H4 (cell line): ENCODE measurements at regions not wholly inside any gene's neighbourhood (a gene's known extent, or its start where the extent isn't known, plus 50 kb on each side); places are given as distances from the start of the nearest gene placed in this dataset.

Source experiments
- DNase-seq: peaks from one replicate; pipeline ENCODE4 v3.0.0-alpha.2; 2015; ENCODE audit warnings: low spot score

DNA sequence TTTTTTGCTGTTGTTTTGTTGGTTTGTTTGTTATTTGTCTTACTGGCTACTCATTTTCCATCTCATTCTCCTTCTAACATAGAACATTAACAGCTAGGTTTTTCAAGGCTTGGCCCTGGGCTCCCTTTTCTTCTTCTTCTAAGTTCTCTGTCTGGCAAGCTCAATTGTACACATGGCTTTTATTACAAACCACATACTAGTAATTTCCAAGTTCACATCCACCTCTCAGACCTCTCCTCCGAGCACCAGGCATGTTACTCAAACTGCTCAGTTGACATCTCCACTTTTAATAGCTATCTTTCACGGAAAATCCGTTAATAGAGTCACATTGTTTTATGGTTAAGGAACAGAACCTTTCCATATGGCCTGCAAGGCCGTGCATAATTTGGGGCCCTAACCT is 736.9 kb upstream of the ADAMTS5 start:
- no peak for DNase-seq

DNA sequence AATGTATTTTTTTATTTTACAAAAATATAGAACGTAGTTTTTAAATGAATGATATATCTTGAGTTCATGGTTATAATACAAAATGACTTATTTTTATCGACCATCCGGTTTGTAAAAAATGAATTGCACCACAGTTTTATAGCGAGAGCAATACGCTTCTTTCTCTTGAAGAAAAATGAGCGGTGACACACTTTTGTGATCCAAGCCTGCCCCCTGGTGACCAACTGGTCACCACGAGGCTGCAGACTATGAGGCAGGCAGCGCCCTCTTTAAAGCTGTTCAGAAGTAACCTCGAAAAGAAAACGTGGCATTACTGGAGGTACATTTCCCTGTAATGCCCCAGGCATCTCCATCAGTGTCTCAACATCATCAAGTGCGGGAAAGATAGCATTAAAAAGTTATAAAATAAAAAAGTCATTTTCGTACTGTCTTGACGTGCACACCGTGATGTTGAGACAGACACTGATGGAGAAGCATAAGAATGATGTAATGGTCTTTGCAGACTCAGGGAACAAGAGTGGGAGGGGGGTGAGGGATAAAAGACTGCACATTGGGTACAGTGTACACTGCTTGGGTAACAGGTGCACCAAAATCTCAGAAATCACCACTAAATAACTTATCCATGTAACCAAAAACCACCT is 734.2 kb upstream of the ADAMTS5 start:
- DNase-seq: peak; percentile 85

DNA sequence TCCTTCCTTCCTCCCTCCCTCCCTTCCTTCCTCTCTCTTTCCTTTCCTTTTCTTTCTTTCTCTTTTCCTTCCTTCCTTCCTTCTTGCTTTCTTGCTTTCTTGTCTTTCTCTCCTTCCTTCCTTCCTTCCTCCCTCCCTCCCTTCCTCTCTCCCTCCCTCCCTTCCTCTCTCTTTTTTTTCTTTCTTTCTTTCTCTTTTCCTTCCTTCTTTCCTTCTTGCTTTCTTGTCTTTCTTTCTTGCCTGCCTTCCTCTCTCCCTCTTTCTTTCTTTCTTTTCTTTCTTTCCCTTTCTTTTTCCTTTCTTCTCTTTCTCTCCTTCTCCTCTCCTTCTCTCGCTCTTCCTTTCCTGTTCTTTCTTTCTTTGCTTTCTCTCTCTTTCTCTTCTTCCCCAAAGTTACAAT is 728.4 kb upstream of the ADAMTS5 start:
- DNase-seq: no peak

DNA sequence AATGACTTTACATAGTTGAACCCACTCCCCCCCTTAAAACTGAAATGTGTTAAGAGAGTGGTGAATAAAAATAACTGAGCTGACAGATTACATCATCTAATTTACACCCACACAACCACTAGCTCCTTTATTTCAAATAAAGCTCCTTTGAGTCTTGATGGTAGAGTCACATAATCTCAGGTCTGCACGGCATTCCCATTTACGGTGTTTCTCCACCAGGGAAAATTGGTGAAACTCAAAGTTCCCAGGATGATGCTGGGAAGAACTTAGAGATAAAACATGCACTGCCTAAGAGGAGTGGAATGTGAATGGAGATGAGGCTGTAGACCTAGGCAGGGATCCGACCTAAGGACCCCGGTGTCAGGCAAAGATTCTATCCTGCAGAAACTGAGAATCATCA is 727.8 kb upstream of the ADAMTS5 start:
- no peak for DNase-seq

DNA sequence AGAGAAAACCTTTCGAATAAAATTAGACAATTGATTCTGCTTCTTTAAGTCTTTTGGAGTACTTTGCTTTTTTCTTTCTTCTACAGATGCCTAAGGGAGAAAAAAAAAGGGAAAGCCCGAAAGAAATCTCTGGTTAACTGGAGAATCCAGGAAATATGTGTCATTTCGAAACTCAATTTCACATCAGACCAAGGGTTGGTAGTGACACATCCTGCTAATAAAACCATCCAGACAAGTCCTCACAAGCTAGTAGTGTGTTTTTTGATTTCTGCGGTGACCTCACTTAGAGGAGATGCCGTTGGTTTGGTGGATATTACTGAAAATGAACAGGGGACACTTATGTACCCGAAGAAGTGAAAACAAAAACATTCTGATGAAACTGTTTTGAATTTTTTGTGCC is 726.5 kb upstream of the ADAMTS5 start:
- peak; percentile 32 for DNase-seq

DNA sequence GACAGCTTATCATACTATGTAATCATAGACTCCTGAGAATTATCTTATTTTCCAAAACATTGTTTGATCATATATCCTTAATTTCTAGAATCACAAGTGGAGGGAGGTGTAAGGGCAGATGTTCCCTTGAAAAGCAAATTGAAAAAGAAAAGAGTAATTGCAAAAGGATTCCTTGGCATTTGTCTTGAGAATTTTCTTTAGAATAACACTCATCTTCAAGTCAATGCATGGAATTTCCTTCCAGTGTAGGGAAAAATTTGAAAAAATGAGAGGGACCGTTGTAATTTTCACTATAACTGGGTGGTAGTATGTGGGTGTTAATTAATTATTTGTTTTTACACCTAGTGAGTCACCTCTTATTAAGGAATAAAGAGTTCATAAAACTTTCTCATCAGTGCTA is 724.6 kb upstream of the ADAMTS5 start:
- no peak for DNase-seq

DNA sequence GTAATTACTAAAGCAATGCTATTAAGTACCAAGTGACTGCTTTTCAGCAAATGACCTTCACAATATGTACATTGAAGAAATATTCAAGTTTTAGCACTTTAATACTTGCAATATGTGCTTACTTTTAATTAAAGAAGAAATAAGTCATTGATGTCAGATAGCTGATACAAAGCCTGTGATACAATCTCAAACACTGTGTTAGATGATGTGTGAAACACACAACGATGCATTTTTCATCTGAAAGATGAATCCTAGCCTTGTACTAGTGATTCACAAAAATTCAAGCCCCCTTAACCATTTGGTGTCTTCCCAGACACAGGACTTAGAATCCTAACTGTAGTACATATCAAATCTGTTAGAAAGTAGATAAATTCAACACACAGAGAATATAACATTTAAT is 724.1 kb upstream of the ADAMTS5 start:
- DNase-seq: no peak

DNA sequence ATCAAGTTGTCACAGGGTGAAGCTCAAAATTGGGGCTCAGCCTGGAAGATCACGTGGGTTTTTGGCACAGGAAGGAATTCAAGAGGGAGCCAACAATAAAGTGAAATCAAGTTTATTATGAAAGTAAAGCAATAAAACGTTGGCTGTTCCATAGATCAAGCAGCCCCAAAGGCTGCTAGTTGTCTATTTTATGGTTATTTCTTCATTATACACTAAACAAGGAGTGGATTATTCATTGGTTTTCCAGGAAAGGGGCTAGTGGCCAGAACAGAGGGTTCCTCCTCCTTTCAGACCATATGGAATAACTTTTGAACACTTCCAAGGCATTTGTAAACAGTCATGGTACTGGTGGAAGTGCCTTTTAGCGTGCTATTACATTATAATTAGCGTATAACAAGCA is 723.5 kb upstream of the ADAMTS5 start:
- no peak for DNase-seq

DNA sequence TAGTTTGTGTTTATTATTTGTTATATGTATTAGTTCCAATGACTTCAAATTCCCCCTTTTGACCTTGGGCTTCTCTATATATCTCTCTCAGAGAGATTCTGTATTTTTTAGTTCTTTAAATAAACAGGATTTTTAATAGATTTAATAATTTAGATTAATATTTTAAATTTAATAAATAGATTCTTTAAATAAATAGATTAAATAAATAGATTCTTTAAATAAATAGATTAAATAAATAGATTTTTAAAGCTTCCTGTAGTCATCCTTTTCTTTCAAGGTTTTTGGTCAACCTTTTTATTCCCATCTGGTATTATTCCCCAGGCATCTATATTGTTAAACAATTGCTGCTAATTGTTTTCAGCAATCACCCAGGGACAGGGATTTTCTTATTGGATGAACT is 721.9 kb upstream of the ADAMTS5 start:
- no peak for DNase-seq

DNA sequence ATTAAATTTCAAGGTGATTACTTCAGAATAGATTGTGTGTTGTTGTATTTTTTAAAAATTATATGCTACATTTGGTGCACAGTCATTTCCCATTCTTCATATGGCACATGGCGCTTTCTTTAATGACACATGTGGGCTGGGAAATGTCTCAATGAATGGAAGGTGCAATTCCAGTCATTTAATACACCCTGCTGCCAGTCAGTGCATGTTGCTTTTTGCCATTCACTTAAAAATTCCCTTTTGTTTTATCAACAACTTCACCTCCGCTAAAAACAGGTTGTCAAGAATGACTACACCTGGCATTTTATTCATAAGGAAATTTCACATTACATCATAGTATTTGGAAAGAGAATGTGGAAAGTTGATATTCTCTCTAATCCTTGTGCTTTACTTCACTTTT is 716.4 kb upstream of the ADAMTS5 start:
- DNase-seq: no peak

DNA sequence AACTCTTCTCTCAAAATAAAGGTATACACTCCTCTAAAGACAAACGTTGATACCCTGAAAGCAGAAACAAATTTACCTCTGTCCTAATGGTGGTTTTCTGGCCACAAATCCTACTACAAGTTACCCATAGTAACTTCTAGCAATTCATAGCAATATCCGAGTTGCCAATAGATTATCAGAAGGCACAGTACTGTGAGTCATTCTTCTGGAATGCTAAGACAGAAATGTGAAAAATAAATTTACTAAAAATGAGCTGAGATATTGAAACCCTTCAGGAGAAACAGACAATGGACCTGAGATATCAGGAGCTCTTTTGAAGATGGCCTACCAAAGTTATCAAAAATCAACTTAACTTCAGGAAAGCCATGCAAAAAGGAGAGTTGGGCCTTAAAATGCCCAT is 715.0 kb upstream of the ADAMTS5 start:
- no peak for DNase-seq

DNA sequence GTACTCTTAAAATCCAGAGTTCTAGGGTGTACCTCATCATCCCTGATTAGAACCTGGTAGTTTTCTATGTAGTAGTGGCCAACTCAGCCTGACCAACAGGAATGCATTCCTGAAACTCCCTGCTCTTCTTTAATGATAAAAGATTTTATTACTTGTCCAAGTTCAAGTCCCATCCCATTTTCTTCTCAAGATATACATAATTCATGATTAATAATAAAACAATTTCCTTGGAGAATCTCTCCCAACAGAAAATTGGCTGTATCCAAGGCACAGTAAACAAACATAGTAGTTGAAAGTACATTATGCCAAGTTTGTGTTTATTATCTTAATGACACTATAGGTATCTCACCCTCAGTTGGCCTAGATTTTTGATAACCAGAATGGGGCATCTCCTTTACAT is 714.1 kb upstream of the ADAMTS5 start:
- no peak for DNase-seq

DNA sequence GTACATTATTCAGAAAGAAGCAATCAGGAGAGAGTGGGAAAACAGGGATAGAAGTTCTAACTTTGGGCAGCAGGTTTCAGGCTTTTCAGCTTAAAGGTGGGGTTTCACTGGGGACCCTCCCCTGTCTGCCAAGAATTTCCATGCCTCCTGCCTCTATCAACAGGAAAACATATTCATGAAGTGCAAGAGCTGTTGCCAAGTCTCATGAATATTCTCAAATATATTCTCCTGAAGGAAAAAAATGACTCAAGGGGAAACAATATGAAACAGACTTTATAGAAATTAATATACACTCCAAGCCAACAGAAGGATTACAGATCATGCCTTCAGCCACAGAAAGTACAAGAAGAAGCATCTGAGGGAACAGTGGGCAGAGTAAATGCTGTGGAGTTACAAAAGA is 713.3 kb upstream of the ADAMTS5 start:
- DNase-seq: no peak

DNA sequence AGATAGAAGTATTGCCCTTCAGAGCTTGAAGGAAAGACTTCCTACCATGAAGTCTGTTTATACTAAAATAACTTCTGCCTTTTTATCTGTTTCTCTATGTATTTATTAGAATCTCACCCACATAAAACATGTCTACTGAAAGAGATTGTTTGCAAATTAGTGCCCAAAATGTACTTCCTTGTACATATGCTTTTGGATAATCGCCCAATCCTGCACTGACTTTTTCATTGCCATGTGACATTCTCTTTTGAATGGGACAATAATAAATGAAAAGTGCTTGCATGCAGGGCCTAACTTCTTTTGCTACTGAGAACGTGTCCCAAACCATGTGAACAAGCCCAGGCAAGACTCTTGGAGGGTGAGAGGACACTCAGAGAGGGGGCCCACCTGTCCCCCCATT is 711.6 kb upstream of the ADAMTS5 start:
- no peak for DNase-seq

DNA sequence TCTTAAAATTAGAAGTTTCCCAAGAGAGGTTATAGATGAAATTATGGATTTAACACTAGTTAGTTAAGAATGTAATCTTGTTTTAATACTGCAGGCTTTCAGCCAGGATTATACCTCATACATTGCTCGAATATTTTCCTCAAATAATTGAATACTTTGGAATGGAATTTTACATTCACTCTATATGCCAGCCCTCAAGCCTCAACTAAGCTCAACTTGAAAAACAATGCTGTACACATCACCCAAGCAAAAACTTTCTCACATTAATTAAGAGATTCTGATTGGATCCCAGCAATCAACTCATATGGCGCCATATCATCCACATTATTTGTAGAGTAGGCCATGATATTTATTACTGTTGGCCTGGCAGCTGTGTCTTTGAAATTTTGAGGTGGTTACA is 710.7 kb upstream of the ADAMTS5 start:
- DNase-seq: no peak

DNA sequence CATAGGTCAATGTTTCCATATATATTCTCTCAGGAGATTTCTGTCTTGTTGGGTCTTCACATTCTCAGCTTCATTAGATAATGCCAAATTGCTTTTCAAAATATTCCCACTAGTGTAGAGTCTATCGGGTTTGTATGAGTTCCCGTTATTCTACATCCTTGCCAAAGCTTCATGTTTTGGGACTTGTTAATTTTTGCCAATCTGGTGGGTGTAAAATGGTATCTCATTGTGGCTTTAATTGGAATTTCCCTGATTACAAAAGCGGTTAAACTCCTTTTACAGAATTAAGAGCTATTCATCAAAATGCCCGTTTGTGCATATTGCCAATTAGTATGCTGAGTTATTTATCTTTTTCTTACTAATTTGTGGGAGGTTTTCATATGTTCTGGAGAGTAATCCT is 708.4 kb upstream of the ADAMTS5 start:
- no peak for DNase-seq

DNA sequence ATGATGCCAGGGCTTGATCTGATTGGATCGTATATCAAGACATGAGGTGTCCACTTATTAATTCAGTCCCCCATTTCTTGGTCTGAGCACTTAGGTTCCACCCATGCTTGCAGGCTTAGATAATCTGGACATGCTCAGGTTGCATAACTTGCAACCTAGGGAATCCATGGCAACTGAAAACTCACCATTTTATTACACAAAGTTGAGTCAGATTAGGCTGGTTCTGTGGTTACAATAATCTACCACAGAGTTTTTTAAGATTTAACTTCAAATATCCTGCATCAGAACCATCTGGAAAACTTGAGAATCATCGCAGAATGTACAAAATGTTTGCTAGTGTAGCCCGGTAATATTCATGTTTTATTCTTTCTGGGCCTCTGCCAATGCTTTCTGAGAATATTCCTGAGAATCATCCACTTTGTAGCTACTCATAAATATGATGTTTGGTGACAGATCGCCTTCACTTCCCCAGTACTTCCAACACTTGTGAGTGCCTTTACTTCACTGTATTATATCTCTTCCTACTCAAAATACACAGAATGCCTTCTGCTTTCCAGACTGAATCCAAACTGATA is 707.2 kb upstream of the ADAMTS5 start:
- peak; percentile 31 for DNase-seq

DNA sequence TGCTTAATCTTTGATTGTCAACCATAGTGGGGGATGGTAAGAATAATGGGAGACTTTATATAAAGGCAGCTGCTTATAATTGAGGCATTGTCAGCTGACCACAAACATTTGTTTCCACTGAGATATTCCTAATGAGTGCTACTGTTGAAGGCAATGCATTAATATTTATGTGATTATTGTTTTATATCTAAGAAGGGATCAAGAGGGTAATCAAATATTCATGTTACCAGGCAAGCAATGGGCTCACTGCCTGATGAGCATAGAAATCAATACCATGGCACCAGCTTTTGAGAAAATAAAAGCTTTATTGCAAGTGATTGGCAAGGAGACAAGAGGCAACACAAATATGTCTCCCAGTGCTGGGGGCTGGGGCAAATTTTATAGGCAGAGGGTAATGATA is 706.7 kb upstream of the ADAMTS5 start:
- no peak for DNase-seq

DNA sequence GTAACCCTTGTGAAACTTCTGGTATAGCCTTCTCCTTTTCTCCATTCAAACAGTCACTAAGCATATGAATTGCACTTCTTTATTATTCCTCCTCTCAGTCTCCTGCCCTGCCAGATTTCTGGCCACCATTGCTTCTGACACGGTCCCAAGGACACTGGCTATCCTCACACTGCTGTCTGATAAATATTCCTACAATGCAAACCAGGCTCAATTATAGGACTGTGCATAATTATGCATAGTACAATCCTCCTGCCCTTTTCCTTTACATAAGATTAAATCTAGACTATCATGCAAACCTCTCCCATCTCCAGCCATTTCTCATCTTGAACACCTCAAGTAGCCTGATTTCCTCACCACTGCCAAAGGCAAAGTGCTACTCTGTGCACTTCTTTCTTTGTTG is 704.3 kb upstream of the ADAMTS5 start:
- DNase-seq: no peak

DNA sequence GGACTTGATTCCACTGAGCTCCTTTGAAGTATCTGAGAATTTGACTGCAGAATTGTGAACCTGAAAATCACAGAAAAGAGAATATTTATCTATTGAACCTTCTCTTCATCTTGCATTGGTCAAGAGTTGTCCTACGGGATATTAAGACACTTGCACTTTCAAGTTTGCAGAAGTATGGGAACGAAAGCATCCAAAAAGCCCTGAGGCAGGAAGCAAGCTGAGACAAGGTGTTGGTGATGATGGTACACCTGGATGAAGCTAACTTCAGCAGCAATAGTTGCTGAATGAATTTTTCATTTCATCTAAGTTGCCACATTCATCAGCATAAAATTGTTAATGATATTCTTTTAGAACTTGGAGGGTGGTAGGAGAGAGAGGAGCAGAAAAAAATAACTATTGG is 686.6 kb upstream of the ADAMTS5 start:
- no peak for DNase-seq

DNA sequence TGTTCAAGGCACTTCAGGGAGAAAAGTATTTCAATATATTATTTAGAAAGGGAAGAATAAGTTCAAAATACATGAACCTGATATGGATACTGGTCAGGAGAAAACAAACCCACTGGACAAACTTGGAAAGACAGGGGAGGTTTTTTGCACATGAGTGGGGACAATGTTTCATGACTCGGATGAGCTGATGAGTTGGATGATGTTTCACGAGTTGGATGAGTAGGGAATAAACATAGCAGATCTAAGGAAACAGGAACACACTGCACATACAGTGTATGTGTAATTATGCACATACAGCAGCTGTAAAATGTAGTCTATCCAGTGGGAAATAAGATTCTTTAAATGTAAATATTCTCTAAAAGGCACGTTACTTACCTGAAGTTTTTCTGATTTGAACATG is 682.9 kb upstream of the ADAMTS5 start:
- DNase-seq: no peak

DNA sequence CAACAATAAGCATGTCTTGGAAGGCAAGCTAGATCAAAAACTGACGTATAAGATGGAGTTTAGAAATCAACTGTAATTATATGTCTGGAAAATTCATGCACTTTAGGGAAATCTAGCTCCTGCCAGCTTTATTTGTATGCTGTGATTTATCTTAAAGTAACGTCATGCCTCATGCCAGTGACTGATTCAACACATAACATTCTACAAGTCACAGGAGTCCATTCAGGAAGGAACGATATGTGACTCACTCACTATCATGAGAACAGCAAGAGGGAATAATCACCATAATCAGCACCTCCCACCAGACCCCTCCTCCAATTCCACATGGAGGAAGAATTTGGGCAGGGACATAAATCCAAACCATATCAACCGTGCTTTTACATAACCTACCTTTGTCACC is 682.4 kb upstream of the ADAMTS5 start:
- peak; percentile 53 for DNase-seq

DNA sequence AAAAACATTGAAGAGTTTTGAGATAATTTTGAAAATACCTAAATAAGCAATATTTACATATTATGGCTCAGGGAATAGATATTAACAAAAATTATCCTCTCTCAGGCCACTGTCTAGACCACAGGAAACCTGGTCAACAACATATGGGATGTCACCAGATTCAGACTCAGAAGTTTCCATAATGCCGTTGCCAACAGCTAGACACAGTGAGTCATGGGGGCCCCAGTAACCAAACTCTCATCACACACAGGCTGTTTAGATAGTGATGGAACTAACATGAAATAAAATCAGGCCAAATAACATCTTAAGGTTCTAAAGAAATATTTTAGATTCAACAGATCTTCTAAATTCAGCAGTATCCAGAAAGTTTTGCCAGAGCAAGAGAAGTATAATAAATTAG is 681.7 kb upstream of the ADAMTS5 start:
- DNase-seq: peak; percentile 59

DNA sequence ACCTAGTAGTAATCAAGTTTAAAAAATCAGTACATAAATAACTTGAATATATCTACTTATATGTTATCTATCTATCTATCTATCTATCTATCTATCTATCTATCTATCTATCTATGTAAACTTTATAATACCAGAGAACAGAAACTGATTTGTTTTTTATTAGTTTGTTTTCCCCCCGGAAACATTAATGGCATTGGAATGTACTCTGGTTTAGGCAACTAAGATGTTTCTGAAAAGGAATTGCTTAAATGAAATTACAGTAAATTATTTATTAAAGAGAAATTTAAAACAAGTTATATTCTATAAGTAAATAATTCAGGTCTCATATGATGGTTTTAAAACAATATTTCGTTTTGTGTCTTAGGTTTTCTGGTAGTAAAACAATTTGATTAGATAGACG is 681.0 kb upstream of the ADAMTS5 start:
- no peak for DNase-seq
